Astrocyte (in vitro differentiated cells and primary cell): ENCODE measurements at regions not wholly inside any gene's neighbourhood (a gene's known extent, or its start where the extent isn't known, plus 50 kb on each side); places are given as distances from the start of the nearest gene placed in this dataset.
"Not testable (repeated sequence)": the region's sequence is repeated elsewhere in the genome, so short reads cannot be mapped to it uniquely, and the experiment has no call there.

ENCODE experiments used
- DNase-seq: peaks from one replicate; pipeline ENCODE4 v3.0.0-alpha.2; 2010; ENCODE audit warnings: low read depth
- FAIRE-seq: peaks from 2 replicates; lab custom pipeline; 2011; peaks lifted over from hg19 to GRCh38; lab: Jason Lieb, UNC
- H2AFZ ChIP-seq: 2 replicates; pipeline ENCODE4 v1.6.0; 2012; ENCODE audit warnings: low read depth, low read length, inconsistent platforms
- H3K27ac ChIP-seq: 2 replicates; pipeline ENCODE4 v1.5.1; 2011; ENCODE audit warnings: low read depth, low read length, inconsistent platforms
- H3K27me3 ChIP-seq: 2 replicates; pipeline ENCODE4 v1.6.0; 2011; ENCODE audit warnings: low read length, inconsistent platforms; ENCODE audit not compliant: insufficient read depth
- H3K36me3 ChIP-seq: 2 replicates; pipeline ENCODE4 v1.5.1; 2011; ENCODE audit warnings: low read length, inconsistent platforms; ENCODE audit not compliant: insufficient read depth
- H3K4me1 ChIP-seq: 2 replicates; pipeline ENCODE4 v1.5.1; 2011; ENCODE audit warnings: low read length, inconsistent platforms; ENCODE audit not compliant: insufficient read depth
- H3K4me2 ChIP-seq: 2 replicates; pipeline ENCODE4 v1.6.0; 2012; ENCODE audit warnings: low read length, inconsistent platforms
- H3K4me3 ChIP-seq: 2 replicates; pipeline ENCODE4 v1.5.1; 2011; ENCODE audit warnings: low read depth, mild to moderate bottlenecking, low read length, inconsistent platforms; ENCODE audit not compliant: insufficient read depth
- H3K79me2 ChIP-seq: 2 replicates; pipeline ENCODE4 v1.6.0; 2012; ENCODE audit warnings: mild to moderate bottlenecking, low read length, inconsistent platforms; ENCODE audit not compliant: insufficient read depth
- H3K9ac ChIP-seq: 2 replicates; pipeline ENCODE4 v1.6.0; 2012; ENCODE audit warnings: mild to moderate bottlenecking, low read length, inconsistent platforms
- H3K9me3 ChIP-seq: 2 replicates; pipeline ENCODE4 v1.5.1; 2012; ENCODE audit warnings: low read depth, mild to moderate bottlenecking, low read length, inconsistent platforms; ENCODE audit not compliant: insufficient read depth
- H4K20me1 ChIP-seq: 2 replicates; pipeline ENCODE4 v1.6.0; 2012; ENCODE audit warnings: low read length, inconsistent platforms; ENCODE audit not compliant: insufficient read depth
- H3K27ac Mint-ChIP-seq: one replicate; pipeline ENCODE4 v1.8.0; 2021; ENCODE audit warnings: mild to moderate bottlenecking, mixed read lengths; ENCODE audit not compliant: unreplicated experiment
- H3K27me3 Mint-ChIP-seq: one replicate; pipeline ENCODE4 v1.8.0; 2021; ENCODE audit warnings: low read depth, mixed read lengths; ENCODE audit not compliant: unreplicated experiment
- H3K36me3 Mint-ChIP-seq: one replicate; pipeline ENCODE4 v1.8.0; 2021; ENCODE audit warnings: low read depth, mixed read lengths; ENCODE audit not compliant: unreplicated experiment
- H3K4me1 Mint-ChIP-seq: one replicate; pipeline ENCODE4 v1.8.0; 2021; ENCODE audit warnings: low read depth, mixed read lengths; ENCODE audit not compliant: unreplicated experiment
- H3K4me3 Mint-ChIP-seq: one replicate; pipeline ENCODE4 v1.8.0; 2021; ENCODE audit warnings: mild to moderate bottlenecking, moderate library complexity, mixed read lengths; ENCODE audit not compliant: unreplicated experiment
- H3K9me3 Mint-ChIP-seq: one replicate; pipeline ENCODE4 v1.8.0; 2021; ENCODE audit warnings: mild to moderate bottlenecking, mixed read lengths; ENCODE audit not compliant: unreplicated experiment
- CTCF ChIP-seq: IDR thresholded peaks from 2 replicates; pipeline ENCODE4 v1.5.1; 2011; ENCODE audit warnings: low read depth, mild to moderate bottlenecking, inconsistent platforms, low read length, moderate library complexity; ENCODE audit not compliant: insufficient read depth
- EZH2 ChIP-seq: IDR thresholded peaks from 2 replicates; pipeline ENCODE4 v1.6.1; 2012; ENCODE audit warnings: mild to moderate bottlenecking, low read length, inconsistent platforms; ENCODE audit not compliant: insufficient read depth

- peaks cover 23% of the 10 kb centered on the region for H3K27me3 ChIP-seq
- DNase-seq, result no peak
- TF ChIP-seq EZH2 (no peak), CTCF (no peak)
- Mint-ChIP-seq H3K4me3 (no peak overlapping the region), H3K9me3 (no peaks in the 10 kb centered on the region), H3K27ac (no peak overlapping the region), H3K36me3 (no peaks in the 10 kb centered on the region), H3K4me1 (peaks cover 3% of the 10 kb centered on the region), H3K27me3 (peaks cover 22% of the 10 kb centered on the region)
- peaks cover 6% of the 10 kb centered on the region for H3K4me1 ChIP-seq
- H3K27ac ChIP-seq, result no peak overlapping the region
- H3K79me2 ChIP-seq, result no peaks in the 10 kb centered on the region
- no peaks in the 10 kb centered on the region for H3K36me3 ChIP-seq
- no peak overlapping the region for H3K4me3 ChIP-seq
- H2AFZ ChIP-seq, result no peak overlapping the region
- H3K4me2 ChIP-seq, result no peak overlapping the region
- H3K9ac ChIP-seq, result no peak overlapping the region
- no peak for FAIRE-seq
- H4K20me1 ChIP-seq, result no peaks in the 10 kb centered on the region
- H3K9me3 ChIP-seq, result no peaks in the 10 kb centered on the region
Measured at GRCh38 chr18:51346404-51346803, 148.9 kb upstream of the MEX3C start.

- H3K4me3 ChIP-seq, result no peak overlapping the region
- H3K4me2 ChIP-seq, result no peak overlapping the region
- H4K20me1 ChIP-seq, result no peaks in the 10 kb centered on the region
- DNase-seq, result no peak
- no peak for TF ChIP-seq EZH2
- TF ChIP-seq CTCF, result no peak
- no peak overlapping the region for H3K27ac ChIP-seq
- H3K9me3 ChIP-seq, result no peaks in the 10 kb centered on the region
- H3K79me2 ChIP-seq, result no peaks in the 10 kb centered on the region
- H3K27me3 Mint-ChIP-seq, result peaks cover 30% of the 10 kb centered on the region
- H3K9me3 Mint-ChIP-seq, result no peaks in the 10 kb centered on the region
- H3K4me3 Mint-ChIP-seq, result no peak overlapping the region
- H3K27ac Mint-ChIP-seq, result no peak overlapping the region
- no peak overlapping the region for H2AFZ ChIP-seq
- FAIRE-seq, result no peak
- no peaks in the 10 kb centered on the region for H3K36me3 ChIP-seq
- peaks cover 3% of the 10 kb centered on the region for H3K4me1 Mint-ChIP-seq
- H3K9ac ChIP-seq, result no peak overlapping the region
- H3K27me3 ChIP-seq, result peaks cover 19% of the 10 kb centered on the region
- H3K36me3 Mint-ChIP-seq, result no peaks in the 10 kb centered on the region
- no peaks in the 10 kb centered on the region for H3K4me1 ChIP-seq
Measured at GRCh38 chr18:51350081-51350480, 152.6 kb upstream of the MEX3C start.

GRCh38 chr18:51355841-51356240, 158.4 kb upstream of the MEX3C start:
- TF ChIP-seq EZH2 (no peak), CTCF (no peak)
- no peaks in the 10 kb centered on the region for H3K36me3 ChIP-seq
- no peak overlapping the region for H3K4me2 ChIP-seq
- H3K4me3 ChIP-seq, result no peak overlapping the region
- H2AFZ ChIP-seq, result no peak overlapping the region
- H3K27ac ChIP-seq, result no peak overlapping the region
- FAIRE-seq, result no peak
- H3K79me2 ChIP-seq, result no peaks in the 10 kb centered on the region
- Mint-ChIP-seq H3K27me3 (peaks cover 8% of the 10 kb centered on the region), H3K9me3 (no peaks in the 10 kb centered on the region), H3K4me1 (peaks cover 9% of the 10 kb centered on the region), H3K4me3 (no peak overlapping the region), H3K36me3 (no peaks in the 10 kb centered on the region), H3K27ac (no peak overlapping the region)
- H3K27me3 ChIP-seq, result peaks cover 4% of the 10 kb centered on the region
- no peaks in the 10 kb centered on the region for H3K4me1 ChIP-seq
- DNase-seq, result no peak
- no peaks in the 10 kb centered on the region for H3K9me3 ChIP-seq
- H4K20me1 ChIP-seq, result no peaks in the 10 kb centered on the region
- H3K9ac ChIP-seq, result no peak overlapping the region

GRCh38 chr18:51360301-51360700, 162.8 kb upstream of the MEX3C start:
- H3K4me2 ChIP-seq, H3K4me3 ChIP-seq, H3K27ac ChIP-seq, H3K9ac ChIP-seq, FAIRE-seq, H3K4me3 Mint-ChIP-seq, H4K20me1 ChIP-seq, H2AFZ ChIP-seq, DNase-seq, H3K4me1 ChIP-seq, H3K79me2 ChIP-seq, H3K9me3 Mint-ChIP-seq, H3K27ac Mint-ChIP-seq, H3K36me3 Mint-ChIP-seq, H3K36me3 ChIP-seq, H3K9me3 ChIP-seq, H3K27me3 ChIP-seq, H3K27me3 Mint-ChIP-seq: not testable (repeated sequence)
- peaks cover 19% of the 10 kb centered on the region for H3K4me1 Mint-ChIP-seq
